AG04450 (cell line): ENCODE measurements at regions not wholly inside any gene's neighbourhood (a gene's known extent, or its start where the extent isn't known, plus 50 kb on each side); places are given as distances from the start of the nearest gene placed in this dataset.

Source experiments
- CTCF ChIA-PET: fragments of 300-600, 350-600 bp; formaldehyde crosslinking; extraction: SDS; loops from one replicate; lab custom pipeline; 2022; ENCODE audit warnings: antibody characterized with exemption, inconsistent platforms; lab: Charles Lee
- POLR2A ChIA-PET: fragments of 350-600 bp; formaldehyde crosslinking; extraction: SDS; loops from one replicate; lab custom pipeline; 2021; ENCODE audit warnings: antibody characterized with exemption, inconsistent platforms; lab: Yijun Ruan, JAX
- DNase-seq: peaks from one replicate; pipeline ENCODE4 v3.0.0-alpha.2; 2011; ENCODE audit warnings: low read depth, low spot score
- H3K27ac ChIP-seq: one replicate; pipeline ENCODE4 v1.5.1; 2012; ENCODE audit warnings: low read depth, low read length, control low read depth
- H3K27me3 ChIP-seq: one replicate; pipeline ENCODE4 v1.6.0; 2012; ENCODE audit warnings: low read length; ENCODE audit not compliant: control insufficient read depth, insufficient read depth
- H3K4me3 ChIP-seq: 2 replicates; pipeline ENCODE4 v1.5.1; 2011; ENCODE audit warnings: mild to moderate bottlenecking, low read depth, low read length, control low read depth
- H3K9me3 ChIP-seq: 2 replicates; pipeline ENCODE4 v1.5.1; 2012; ENCODE audit warnings: low read length; ENCODE audit not compliant: control insufficient read depth, insufficient read depth
- TF ChIP-seq, protein P1 (sequence below): IDR thresholded peaks from 2 replicates; pipeline ENCODE4 v1.5.1; 2011; ENCODE audit warnings: low read depth, low read length, control low read depth, inconsistent platforms

DNA sequence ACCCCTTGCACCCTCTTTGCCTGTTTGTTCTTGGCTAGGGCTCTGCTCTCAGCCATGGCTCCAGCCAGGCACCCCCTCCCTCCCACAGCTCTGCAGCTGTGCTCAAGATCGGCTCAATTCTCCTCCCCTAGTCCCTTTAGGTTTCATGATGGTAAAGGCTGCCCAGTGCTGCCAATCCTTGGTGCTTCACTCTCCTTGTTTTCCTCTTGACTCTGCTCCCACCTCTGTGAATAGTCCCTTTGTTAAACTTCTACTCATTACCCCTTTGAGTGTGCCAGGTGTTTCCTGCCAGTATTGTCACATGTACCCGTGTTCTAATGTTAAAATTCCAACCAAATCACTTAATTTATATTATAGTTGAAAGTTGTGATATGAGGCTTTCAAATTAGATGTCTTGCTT lies 101.0 kb upstream of the CERS6 start:
- Histone ChIP-seq H3K27me3 (no peaks in the 10 kb centered on the region), H3K9me3 (no peaks in the 10 kb centered on the region; the same call in 1 of the 2 replicates), H3K4me3 (no peak overlapping the region), H3K27ac (no peak overlapping the region)
- ChIA-PET POLR2A (no interaction called here), CTCF (no interaction called here)
- TF ChIP-seq, protein P1, sequence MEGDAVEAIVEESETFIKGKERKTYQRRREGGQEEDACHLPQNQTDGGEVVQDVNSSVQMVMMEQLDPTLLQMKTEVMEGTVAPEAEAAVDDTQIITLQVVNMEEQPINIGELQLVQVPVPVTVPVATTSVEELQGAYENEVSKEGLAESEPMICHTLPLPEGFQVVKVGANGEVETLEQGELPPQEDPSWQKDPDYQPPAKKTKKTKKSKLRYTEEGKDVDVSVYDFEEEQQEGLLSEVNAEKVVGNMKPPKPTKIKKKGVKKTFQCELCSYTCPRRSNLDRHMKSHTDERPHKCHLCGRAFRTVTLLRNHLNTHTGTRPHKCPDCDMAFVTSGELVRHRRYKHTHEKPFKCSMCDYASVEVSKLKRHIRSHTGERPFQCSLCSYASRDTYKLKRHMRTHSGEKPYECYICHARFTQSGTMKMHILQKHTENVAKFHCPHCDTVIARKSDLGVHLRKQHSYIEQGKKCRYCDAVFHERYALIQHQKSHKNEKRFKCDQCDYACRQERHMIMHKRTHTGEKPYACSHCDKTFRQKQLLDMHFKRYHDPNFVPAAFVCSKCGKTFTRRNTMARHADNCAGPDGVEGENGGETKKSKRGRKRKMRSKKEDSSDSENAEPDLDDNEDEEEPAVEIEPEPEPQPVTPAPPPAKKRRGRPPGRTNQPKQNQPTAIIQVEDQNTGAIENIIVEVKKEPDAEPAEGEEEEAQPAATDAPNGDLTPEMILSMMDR, result no peak
- DNase-seq, result no peak

DNA sequence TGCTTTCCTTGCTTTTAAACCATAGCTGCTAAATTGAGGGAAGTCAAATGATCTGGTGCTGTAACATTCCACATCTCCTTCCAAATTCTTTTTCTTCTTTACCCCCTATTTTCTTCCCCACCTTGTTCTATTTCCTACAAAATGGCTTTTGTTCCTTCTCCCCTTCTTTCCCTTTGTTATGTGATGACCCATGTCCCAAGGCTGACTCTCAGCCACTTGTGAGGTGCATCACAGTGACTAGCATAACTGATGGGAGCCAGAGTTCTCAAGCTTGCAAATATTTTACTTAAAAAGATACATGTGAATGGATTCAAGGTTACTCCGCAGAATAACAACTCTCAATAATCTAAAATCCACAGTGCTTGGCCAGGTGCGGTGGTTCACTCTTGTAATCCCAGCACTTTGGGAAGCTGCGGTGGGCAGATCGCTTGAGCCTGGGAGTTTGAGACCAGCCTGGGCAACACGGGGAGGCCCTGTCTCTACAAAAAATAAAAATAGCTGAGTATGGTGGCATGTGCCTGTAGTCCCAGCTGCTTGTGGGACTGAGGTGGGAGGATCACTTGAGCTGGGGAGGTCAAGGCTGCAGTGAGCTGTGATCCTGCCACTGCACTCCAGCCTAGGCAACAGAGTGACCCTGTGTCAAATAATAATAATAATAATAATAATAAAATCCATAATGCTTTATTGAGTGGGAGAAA lies 100.1 kb upstream of the CERS6 start:
- POLR2A ChIA-PET, result no interaction called here
- H3K27ac ChIP-seq, result no peak overlapping the region
- no peak overlapping the region for H3K4me3 ChIP-seq
- TF ChIP-seq, protein P1, result no peak
- CTCF ChIA-PET, result interaction anchor here (1.1 to 3.1 kb wide), 2 partner anchors 9 to 565 kb away, joined by 5 to 9 read pairs; no protein-coding TSS in a partner anchor
- no peaks in the 10 kb centered on the region for H3K27me3 ChIP-seq
- no peaks in the 10 kb centered on the region; the same call in 1 of the 2 replicates for H3K9me3 ChIP-seq
- no peak for DNase-seq

DNA sequence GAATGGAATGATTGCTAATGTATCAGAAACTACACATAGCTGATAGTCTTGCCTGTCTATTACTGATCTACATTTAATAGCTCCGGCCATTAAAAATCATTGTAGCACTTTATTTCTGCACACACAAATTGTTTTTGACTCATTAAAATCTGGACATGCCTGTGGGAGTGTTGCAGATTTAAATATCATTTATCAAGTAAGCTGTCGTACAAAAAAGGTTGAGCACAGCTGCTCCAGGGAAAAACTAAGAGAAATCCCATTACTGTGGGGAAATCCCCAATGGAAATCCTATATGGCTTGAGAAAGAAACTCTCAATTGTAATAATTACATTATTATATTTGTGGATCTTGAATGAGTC lies 99.6 kb upstream of the CERS6 start:
- ChIA-PET POLR2A (no interaction called here), CTCF (interaction anchor here (1.1 to 3.1 kb wide), 4 partner anchors 8 to 565 kb away, joined by 3 to 9 read pairs (median 6); no protein-coding TSS in a partner anchor)
- no peaks in the 10 kb centered on the region for H3K27me3 ChIP-seq

DNA sequence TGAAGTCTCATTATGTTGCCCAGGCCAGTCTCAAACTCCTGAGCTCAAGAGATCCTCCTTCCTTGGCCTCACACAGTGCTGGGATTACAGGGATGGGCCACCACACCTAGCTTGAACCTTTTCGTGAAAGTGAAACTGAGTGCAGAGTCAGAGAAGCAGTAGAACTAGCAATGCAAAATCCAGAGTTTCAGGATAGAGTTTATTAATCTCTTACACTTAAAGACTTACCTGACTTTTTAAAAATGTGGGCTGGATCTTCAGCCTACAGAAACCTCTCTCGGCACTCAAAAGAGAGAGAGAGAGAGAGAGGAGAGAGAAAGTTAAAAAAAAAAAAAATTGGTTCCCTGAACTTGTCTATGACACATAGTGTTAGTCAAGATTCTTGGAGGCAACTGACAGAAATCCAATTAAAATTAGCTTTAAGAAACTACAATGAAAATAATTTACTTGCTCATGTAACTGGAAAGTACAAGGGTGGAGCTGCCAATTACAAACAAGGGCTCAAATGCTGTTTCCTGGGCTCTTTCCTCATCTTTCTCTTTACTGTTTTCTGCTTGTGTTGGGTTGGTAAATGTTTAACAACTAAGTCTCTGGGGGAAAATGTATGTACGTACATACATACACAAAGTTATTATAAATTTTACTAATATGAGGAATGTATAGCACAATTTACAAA lies 98.1 kb upstream of the CERS6 start:
- Histone ChIP-seq H3K9me3 (no peaks in the 10 kb centered on the region), H3K27me3 (no peaks in the 10 kb centered on the region), H3K27ac (no peak overlapping the region), H3K4me3 (no peak overlapping the region)
- ChIA-PET CTCF (interaction anchor here (0.7 to 3.1 kb wide), 4 partner anchors 9 to 348 kb away, joined by 3 to 9 read pairs (median 5); no protein-coding TSS in a partner anchor), POLR2A (no interaction called here)
- TF ChIP-seq, protein P1, result no peak
- no peak for DNase-seq

More for the DNA sequence above, 99.6 kb upstream of the CERS6 start:
- Histone ChIP-seq H3K27ac (no peak overlapping the region), H3K9me3 (no peaks in the 10 kb centered on the region), H3K4me3 (no peak overlapping the region)
- TF ChIP-seq, protein P1, result no peak
- no peak for DNase-seq

DNA sequence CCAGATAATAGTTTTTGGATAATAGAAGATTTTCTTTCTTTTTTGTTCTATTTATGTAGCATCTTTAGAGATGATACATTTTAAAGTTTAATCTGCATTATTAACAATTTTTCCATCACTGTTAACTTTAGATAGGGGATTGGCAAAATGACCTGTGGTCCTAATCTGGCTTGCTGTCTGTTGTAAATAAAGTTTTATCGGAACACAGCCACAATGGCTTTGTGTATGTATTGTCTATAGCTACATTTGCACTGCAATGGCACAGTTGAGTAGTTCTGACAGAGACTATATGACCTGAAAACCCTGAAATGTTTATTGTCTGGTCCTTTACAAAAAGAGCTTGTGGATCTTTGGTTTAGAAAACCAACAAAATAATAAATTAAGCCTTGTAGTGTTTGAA lies 97.0 kb upstream of the CERS6 start:
- no peak for DNase-seq
- ChIA-PET CTCF (interaction anchor here (1.0 kb wide), 1 partner anchor 12 kb away, joined by 3 read pairs; no protein-coding TSS in a partner anchor), POLR2A (no interaction called here)
- H3K4me3 ChIP-seq, result no peak overlapping the region
- no peaks in the 10 kb centered on the region for H3K9me3 ChIP-seq
- TF ChIP-seq, protein P1, result no peak
- H3K27ac ChIP-seq, result no peak overlapping the region
- H3K27me3 ChIP-seq, result no peaks in the 10 kb centered on the region
